Activated T-cell treated with anti-CD3 and anti-CD28 coated beads for 24 hours (primary cell): ENCODE measurements at regions not wholly inside any gene's neighbourhood (a gene's known extent, or its start where the extent isn't known, plus 50 kb on each side); places are given as distances from the start of the nearest gene placed in this dataset.
"Not testable (repeated sequence)": the region's sequence is repeated elsewhere in the genome, so short reads cannot be mapped to it uniquely, and the experiment has no call there.

Experiments
- DNase-seq: peaks from one replicate; pipeline ENCODE4 v3.0.0-alpha.2; 2020; ENCODE audit warnings: low read depth

- no peak for DNase-seq
These were observed 161.7 kb downstream of the SPTSSA start for GRCh38 chr14:34300330-34300729.

- no peak for DNase-seq
These were observed 162.7 kb downstream of the SPTSSA start for GRCh38 chr14:34299360-34299759.

- DNase-seq: no peak
These were observed 164.1 kb downstream of the SPTSSA start for GRCh38 chr14:34297786-34298520.

GRCh38 chr14:34283590-34283989 lies 178.4 kb downstream of the SPTSSA start:
- no peak for DNase-seq

- DNase-seq: no peak
These were observed 184.8 kb downstream of the SPTSSA start for GRCh38 chr14:34277191-34277590.

GRCh38 chr14:34275530-34275929 lies 186.5 kb downstream of the SPTSSA start:
- no peak for DNase-seq

GRCh38 chr14:34275078-34275477 lies 187.0 kb downstream of the SPTSSA start:
- DNase-seq: no peak

- DNase-seq: not testable (repeated sequence)
These were observed 188.3 kb downstream of the SPTSSA start for GRCh38 chr14:34273716-34274115.

- no peak for DNase-seq
These were observed 191.7 kb downstream of the SPTSSA start for GRCh38 chr14:34270361-34270760.

GRCh38 chr14:34266344-34266743 lies 195.7 kb downstream of the SPTSSA start:
- DNase-seq: no peak

- DNase-seq: no peak
These were observed 199.7 kb downstream of the SPTSSA start for GRCh38 chr14:34262127-34262910.

- DNase-seq: no peak
These were observed 202.0 kb downstream of the SPTSSA start for GRCh38 chr14:34259996-34260395.

GRCh38 chr14:34258318-34258717 lies 203.7 kb downstream of the SPTSSA start:
- DNase-seq: no peak

GRCh38 chr14:34257505-34257904 lies 204.5 kb downstream of the SPTSSA start:
- no peak for DNase-seq

- no peak for DNase-seq
These were observed 205.8 kb downstream of the SPTSSA start for GRCh38 chr14:34256223-34256622.

- DNase-seq: no peak
These were observed 207.5 kb downstream of the SPTSSA start for GRCh38 chr14:34254571-34254970.

GRCh38 chr14:34254031-34254430 lies 208.0 kb downstream of the SPTSSA start:
- no peak for DNase-seq

GRCh38 chr14:34252227-34252626 lies 209.8 kb downstream of the SPTSSA start:
- DNase-seq: no peak

GRCh38 chr14:34251662-34252061 lies 210.4 kb downstream of the SPTSSA start:
- DNase-seq: no peak

- DNase-seq: no peak
These were observed 211.1 kb downstream of the SPTSSA start for GRCh38 chr14:34250959-34251358.

GRCh38 chr14:34247605-34248004 lies 214.4 kb downstream of the SPTSSA start:
- no peak for DNase-seq

GRCh38 chr14:34246206-34246605 lies 215.8 kb downstream of the SPTSSA start:
- no peak for DNase-seq

GRCh38 chr14:34243401-34243800 lies 218.6 kb downstream of the SPTSSA start:
- no peak for DNase-seq

- no peak for DNase-seq
These were observed 219.0 kb downstream of the SPTSSA start for GRCh38 chr14:34243001-34243400.
